PC-3 (cell line): ENCODE measurements at regions not wholly inside any gene's neighbourhood (a gene's known extent, or its start where the extent isn't known, plus 50 kb on each side); places are given as distances from the start of the nearest gene placed in this dataset.

Source experiments
- ATAC-seq: fragments of 200-7000 bp; cut with Tn5 transposase; 2 replicates; pipeline ENCODE4 v1.9.1; 2020; ENCODE audit warnings: mild to moderate bottlenecking, moderate library complexity
- BruUV-seq: library from RNA; stranded (reverse); fragments of 400-500 nt; replicated peaks from 2 replicates; lab custom pipeline; 2021; lab: Mats Ljungman, UMichigan
- CTCF ChIA-PET: fragments of 300-600 bp; sonication (Branson Sonifier 250); formaldehyde crosslinking; loops from one replicate; lab custom pipeline; 2022; ENCODE audit warnings: antibody characterized with exemption; lab: Charles Lee
- POLR2A ChIA-PET: fragments of 300-600 bp; sonication (Branson Sonifier 250); formaldehyde crosslinking; loops from one replicate; lab custom pipeline; 2022; ENCODE audit warnings: antibody characterized with exemption; ENCODE audit not compliant: unreplicated experiment; lab: Charles Lee
- DNase-seq: peaks from one replicate; pipeline ENCODE4 v3.0.0-alpha.2; 2015
- H2AFZ ChIP-seq: fragments of 300-600 bp; sonication (generic); 2 replicates; pipeline ENCODE4 v1.6.0; 2016; ENCODE audit warnings: antibody characterized with exemption, low read length
- H3F3A ChIP-seq: fragments of 300-600 bp; sonication (generic); one replicate; pipeline ENCODE4 v1.6.0; 2017; ENCODE audit warnings: antibody characterized with exemption, low read length, control low read depth, mild to moderate bottlenecking; ENCODE audit not compliant: unreplicated experiment
- H3K27ac ChIP-seq: fragments of 300-600 bp; sonication (generic); 2 replicates; pipeline ENCODE4 v1.5.1; 2016; ENCODE audit warnings: mild to moderate bottlenecking, low read length
- H3K27me3 ChIP-seq: fragments of 300-600 bp; sonication (generic); 2 replicates; pipeline ENCODE4 v1.6.1; 2016; ENCODE audit warnings: low read length, mixed read lengths
- H3K36me3 ChIP-seq: fragments of 300-600 bp; sonication (generic); 2 replicates; pipeline ENCODE4 v1.6.1; 2016; ENCODE audit warnings: low read depth, mixed run types, low read length, mixed read lengths
- H3K4me1 ChIP-seq: fragments of 300-600 bp; sonication (generic); 2 replicates; pipeline ENCODE4 v1.5.1; 2016; ENCODE audit warnings: low read length; ENCODE audit not compliant: insufficient read depth
- H3K4me2 ChIP-seq: fragments of 300-600 bp; sonication (generic); 2 replicates; pipeline ENCODE4 v1.6.0; 2016; ENCODE audit warnings: low read length
- H3K4me3 ChIP-seq: fragments of 300-600 bp; sonication (generic); 2 replicates; pipeline ENCODE4 v1.5.1; 2016; ENCODE audit warnings: mild to moderate bottlenecking, low read length, mixed read lengths
- H3K79me2 ChIP-seq: fragments of 300-600 bp; sonication (generic); 2 replicates; pipeline ENCODE4 v1.6.1; 2017; ENCODE audit warnings: low read length, mixed read lengths
- H3K9ac ChIP-seq: fragments of 300-600 bp; sonication (generic); 2 replicates; pipeline ENCODE4 v1.6.0; 2016; ENCODE audit warnings: mild to moderate bottlenecking, low read length
- H3K9me2 ChIP-seq: fragments of 300-600 bp; sonication (generic); replicated peaks from 2 replicates; pipeline ENCODE4 v1.6.1; 2016; ENCODE audit warnings: mixed run types, low read length, mixed read lengths
- H3K9me3 ChIP-seq: fragments of 300-600 bp; sonication (generic); 2 replicates; pipeline ENCODE4 v1.6.1; 2016; ENCODE audit warnings: low read length, mixed read lengths
- H4K20me1 ChIP-seq: fragments of 300-600 bp; sonication (generic); 2 replicates; pipeline ENCODE4 v1.6.1; 2016; ENCODE audit warnings: low read length, mixed read lengths
- CTCF ChIP-seq: fragments of 300-600 bp; sonication (generic); conservative IDR thresholded peaks from 2 replicates; pipeline ENCODE4 v1.5.1; 2017; ENCODE audit warnings: antibody characterized with exemption, low read depth, mild to moderate bottlenecking, low read length
- EZH2 ChIP-seq: fragments of 300-600 bp; sonication (generic); IDR thresholded peaks from one replicate; pipeline ENCODE4 v1.6.1; 2017; ENCODE audit warnings: antibody characterized with exemption, mild to moderate bottlenecking, low read length; ENCODE audit not compliant: unreplicated experiment
- EZH2phosphoT487 ChIP-seq: fragments of 300-600 bp; sonication (generic); IDR thresholded peaks from 2 replicates; pipeline ENCODE4 v1.6.1; 2018; ENCODE audit warnings: mild to moderate bottlenecking, antibody characterized with exemption, low read length, borderline replicate concordance
- intact Hi-C: fragments of 100-400 bp; cut with micrococcal nuclease; formaldehyde crosslinking; loops from 2 replicates; pipeline ENCODE4 v1.9.0; 2023

GRCh38 chr3:34388830-34389229 is 590.4 kb downstream of the PDCD6IP start:
- Histone ChIP-seq H2AFZ (no peak overlapping the region), H3K9me2 (no peaks in the 10 kb centered on the region), H3F3A (no peaks in the 10 kb centered on the region), H3K9ac (no peak overlapping the region), H3K27me3 (no peaks in the 10 kb centered on the region), H3K79me2 (no peaks in the 10 kb centered on the region), H3K4me3 (no peak overlapping the region), H3K36me3 (no peaks in the 10 kb centered on the region), H3K9me3 (peaks cover 9% of the 10 kb centered on the region), H3K27ac (no peak overlapping the region), H3K4me1 (no peaks in the 10 kb centered on the region), H3K4me2 (no peak overlapping the region), H4K20me1 (no peaks in the 10 kb centered on the region)
- no peak for ATAC-seq
- POLR2A ChIA-PET, result no interaction called here
- CTCF ChIA-PET, result no interaction called here
- no peak for TF ChIP-seq CTCF
- intact Hi-C loops, result no loop called here
- DNase-seq, result no peak
- no TSS peak for BruUV-seq

GRCh38 chr3:34394978-34395748 is 596.7 kb downstream of the PDCD6IP start:
- no peaks in the 10 kb centered on the region for H3K4me1 ChIP-seq
- POLR2A ChIA-PET, result no interaction called here
- intact Hi-C loops, result no loop called here
- H3K9me3 ChIP-seq, result peaks cover 17% of the 10 kb centered on the region
- no peak for TF ChIP-seq EZH2
- no peak for TF ChIP-seq CTCF
- no peak for TF ChIP-seq EZH2phosphoT487
- no peak overlapping the region for H3K27ac ChIP-seq
- H4K20me1 ChIP-seq, result no peaks in the 10 kb centered on the region
- ATAC-seq, result no peak
- H3K9me2 ChIP-seq, result no peaks in the 10 kb centered on the region
- BruUV-seq, result no TSS peak
- no peak for DNase-seq
- no peaks in the 10 kb centered on the region for H3K79me2 ChIP-seq
- no peaks in the 10 kb centered on the region for H3K36me3 ChIP-seq
- CTCF ChIA-PET, result no interaction called here
- no peaks in the 10 kb centered on the region for H3F3A ChIP-seq
- H3K4me3 ChIP-seq, result no peak overlapping the region
- no peaks in the 10 kb centered on the region for H3K27me3 ChIP-seq
- H3K4me2 ChIP-seq, result no peak overlapping the region
- no peak overlapping the region for H2AFZ ChIP-seq
- H3K9ac ChIP-seq, result no peak overlapping the region

- Histone ChIP-seq H3K79me2 (no peaks in the 10 kb centered on the region), H3K9ac (no peak overlapping the region), H3K9me2 (no peaks in the 10 kb centered on the region), H3K36me3 (no peaks in the 10 kb centered on the region), H3F3A (no peaks in the 10 kb centered on the region), H3K27me3 (no peaks in the 10 kb centered on the region), H3K4me2 (no peak overlapping the region), H3K4me3 (no peak overlapping the region), H4K20me1 (no peaks in the 10 kb centered on the region), H2AFZ (no peak overlapping the region), H3K4me1 (no peaks in the 10 kb centered on the region), H3K27ac (no peak overlapping the region), H3K9me3 (peaks cover 17% of the 10 kb centered on the region)
- ChIA-PET POLR2A (no interaction called here), CTCF (no interaction called here)
- ATAC-seq (no peak), DNase-seq (no peak)
- intact Hi-C loops, result no loop called here
- TF ChIP-seq CTCF (no peak), EZH2phosphoT487 (no peak), EZH2 (no peak)
- no TSS peak for BruUV-seq
Measured at GRCh38 chr3:34396288-34396687, 597.9 kb downstream of the PDCD6IP start.
